ENCODE measurements at regions not wholly inside any gene's neighbourhood (a gene's known extent, or its start where the extent isn't known, plus 50 kb on each side); places are given as distances from the start of the nearest gene placed in this dataset.

GRCh38 chr6:77030929-77031674 lies 432.2 kb downstream of the HTR1B start:
- H2AFZ ChIP-seq (ENCODE audit: low read depth, low read length): no peak overlapping the region
- no peak for TF ChIP-seq EZH2 (IDR thresholded peaks at IDR 0.05; ENCODE audit: borderline replicate concordance, low read depth, low read length, severe bottlenecking)
- TF ChIP-seq, protein P1, sequence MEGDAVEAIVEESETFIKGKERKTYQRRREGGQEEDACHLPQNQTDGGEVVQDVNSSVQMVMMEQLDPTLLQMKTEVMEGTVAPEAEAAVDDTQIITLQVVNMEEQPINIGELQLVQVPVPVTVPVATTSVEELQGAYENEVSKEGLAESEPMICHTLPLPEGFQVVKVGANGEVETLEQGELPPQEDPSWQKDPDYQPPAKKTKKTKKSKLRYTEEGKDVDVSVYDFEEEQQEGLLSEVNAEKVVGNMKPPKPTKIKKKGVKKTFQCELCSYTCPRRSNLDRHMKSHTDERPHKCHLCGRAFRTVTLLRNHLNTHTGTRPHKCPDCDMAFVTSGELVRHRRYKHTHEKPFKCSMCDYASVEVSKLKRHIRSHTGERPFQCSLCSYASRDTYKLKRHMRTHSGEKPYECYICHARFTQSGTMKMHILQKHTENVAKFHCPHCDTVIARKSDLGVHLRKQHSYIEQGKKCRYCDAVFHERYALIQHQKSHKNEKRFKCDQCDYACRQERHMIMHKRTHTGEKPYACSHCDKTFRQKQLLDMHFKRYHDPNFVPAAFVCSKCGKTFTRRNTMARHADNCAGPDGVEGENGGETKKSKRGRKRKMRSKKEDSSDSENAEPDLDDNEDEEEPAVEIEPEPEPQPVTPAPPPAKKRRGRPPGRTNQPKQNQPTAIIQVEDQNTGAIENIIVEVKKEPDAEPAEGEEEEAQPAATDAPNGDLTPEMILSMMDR (IDR thresholded peaks at IDR 0.05; ENCODE audit: borderline replicate concordance, extremely low read depth, low read length, poor library complexity, severe bottlenecking): no peak

GRCh38 chr6:77026341-77026740 lies 436.9 kb downstream of the HTR1B start:
- Histone ChIP-seq H2AFZ (ENCODE audit: low read depth, low read length) (no peak overlapping the region), H3K27ac (ENCODE audit: low read length) (no peak overlapping the region), H3K9me3 (ENCODE audit: insufficient read depth, low read length, severe bottlenecking) (no peaks in the 10 kb centered on the region), H3K4me2 (ENCODE audit: insufficient read depth, low read length) (no peak overlapping the region), H3K27me3 (ENCODE audit: insufficient read depth, low read length, poor library complexity) (no peaks in the 10 kb centered on the region), H3K36me3 (ENCODE audit: insufficient read depth, low read length) (no peaks in the 10 kb centered on the region), H3K4me3 (ENCODE audit: low read depth in 1 of 2, low read length in 2 of 2) (no peak overlapping the region), H3K4me1 (ENCODE audit: insufficient read depth, low read length) (no peaks in the 10 kb centered on the region), H3K79me2 (ENCODE audit: insufficient read depth, low read length) (no peaks in the 10 kb centered on the region), H4K20me1 (ENCODE audit: insufficient read depth, low read length) (no peaks in the 10 kb centered on the region), H3K9ac (ENCODE audit: low read depth, low read length) (no peak overlapping the region)
- ATAC-seq (ENCODE audit: insufficient read depth, low read depth) (no peak), DNase-seq (no peak)
- TF ChIP-seq EZH2 (IDR thresholded peaks at IDR 0.05; ENCODE audit: borderline replicate concordance, low read depth, low read length, severe bottlenecking): no peak
- TF ChIP-seq, protein P1 (IDR thresholded peaks at IDR 0.05; ENCODE audit: borderline replicate concordance, extremely low read depth, low read length, poor library complexity, severe bottlenecking): no peak

More at GRCh38 chr6:77030929-77031674, 432.2 kb downstream of the HTR1B start:
- Histone ChIP-seq H3K79me2 (ENCODE audit: insufficient read depth, low read length) (no peaks in the 10 kb centered on the region), H3K4me3 (ENCODE audit: low read depth in 1 of 2, low read length in 2 of 2) (no peak overlapping the region), H3K9me3 (ENCODE audit: insufficient read depth, low read length, severe bottlenecking) (no peaks in the 10 kb centered on the region), H3K4me1 (ENCODE audit: insufficient read depth, low read length) (no peaks in the 10 kb centered on the region), H3K9ac (ENCODE audit: low read depth, low read length) (no peak overlapping the region), H3K27me3 (ENCODE audit: insufficient read depth, low read length, poor library complexity) (no peaks in the 10 kb centered on the region), H4K20me1 (ENCODE audit: insufficient read depth, low read length) (no peaks in the 10 kb centered on the region), H3K4me2 (ENCODE audit: insufficient read depth, low read length) (no peak overlapping the region), H3K27ac (ENCODE audit: low read length) (no peak overlapping the region), H3K36me3 (ENCODE audit: insufficient read depth, low read length) (no peaks in the 10 kb centered on the region)
- no peak for ATAC-seq (ENCODE audit: insufficient read depth, low read depth)
- no peak for DNase-seq

GRCh38 chr6:77025736-77026223 lies 437.5 kb downstream of the HTR1B start:
- Histone ChIP-seq H3K9me3 (ENCODE audit: insufficient read depth, low read length, severe bottlenecking) (no peaks in the 10 kb centered on the region), H3K4me3 (ENCODE audit: low read depth in 1 of 2, low read length in 2 of 2) (no peak overlapping the region), H3K4me1 (ENCODE audit: insufficient read depth, low read length) (no peaks in the 10 kb centered on the region), H3K27me3 (ENCODE audit: insufficient read depth, low read length, poor library complexity) (no peaks in the 10 kb centered on the region), H3K9ac (ENCODE audit: low read depth, low read length) (no peak overlapping the region), H3K4me2 (ENCODE audit: insufficient read depth, low read length) (no peak overlapping the region), H2AFZ (ENCODE audit: low read depth, low read length) (no peak overlapping the region), H3K79me2 (ENCODE audit: insufficient read depth, low read length) (no peaks in the 10 kb centered on the region), H3K36me3 (ENCODE audit: insufficient read depth, low read length) (no peaks in the 10 kb centered on the region), H3K27ac (ENCODE audit: low read length) (no peak overlapping the region), H4K20me1 (ENCODE audit: insufficient read depth, low read length) (no peaks in the 10 kb centered on the region)
- TF ChIP-seq EZH2 (IDR thresholded peaks at IDR 0.05; ENCODE audit: borderline replicate concordance, low read depth, low read length, severe bottlenecking): no peak
- TF ChIP-seq, protein P1 (IDR thresholded peaks at IDR 0.05; ENCODE audit: borderline replicate concordance, extremely low read depth, low read length, poor library complexity, severe bottlenecking): no peak
- no peak for ATAC-seq (ENCODE audit: insufficient read depth, low read depth)
- DNase-seq: no peak

Measured in DND-41 (cell line).